Activated naive CD4-positive, alpha-beta T cell treated with anti-CD3 and anti-CD28 coated beads, Interleukin-2, amount 10 ng/mL, durations not matched to agents 7 days and 5 days (primary cell): ENCODE measurements at regions not wholly inside any gene's neighbourhood (a gene's known extent, or its start where the extent isn't known, plus 50 kb on each side); places are given as distances from the start of the nearest gene placed in this dataset.

Experiments
- CTCF ChIA-PET: fragments of 350-600 bp; sonication (Branson Sonifier 250); formaldehyde crosslinking; loops from one replicate; lab custom pipeline; 2021; ENCODE audit warnings: antibody characterized with exemption; lab: Charles Lee
- DNase-seq: peaks from one replicate; pipeline ENCODE4 v3.0.0-alpha.2; 2020
- H3K27ac Mint-ChIP-seq: one replicate; pipeline ENCODE4 v1.8.0; 2021; ENCODE audit warnings: mild to moderate bottlenecking, moderate library complexity, mixed read lengths
- H3K27me3 Mint-ChIP-seq: one replicate; pipeline ENCODE4 v1.8.0; 2021; ENCODE audit warnings: mild to moderate bottlenecking, mixed read lengths
- H3K36me3 Mint-ChIP-seq: one replicate; pipeline ENCODE4 v1.8.0; 2021; ENCODE audit warnings: mixed read lengths
- H3K4me1 Mint-ChIP-seq: one replicate; pipeline ENCODE4 v1.8.0; 2021; ENCODE audit warnings: mixed read lengths
- H3K4me3 Mint-ChIP-seq: one replicate; pipeline ENCODE4 v1.8.0; 2021; ENCODE audit warnings: mild to moderate bottlenecking, moderate library complexity, mixed read lengths
- H3K9me3 Mint-ChIP-seq: one replicate; pipeline ENCODE4 v1.8.0; 2021; ENCODE audit warnings: mixed read lengths

GRCh38 chr6:169072127-169073042 is 181.3 kb downstream of the THBS2 start:
- Mint-ChIP-seq H3K27ac (no peak overlapping the region), H3K4me1 (no peaks in the 10 kb centered on the region), H3K27me3 (no peaks in the 10 kb centered on the region), H3K4me3 (no peak overlapping the region), H3K36me3 (no peaks in the 10 kb centered on the region), H3K9me3 (no peaks in the 10 kb centered on the region)
- DNase-seq: no peak
- CTCF ChIA-PET: no interaction called here

- no peak overlapping the region for H3K4me3 Mint-ChIP-seq
- H3K9me3 Mint-ChIP-seq: no peaks in the 10 kb centered on the region
- no peaks in the 10 kb centered on the region for H3K27me3 Mint-ChIP-seq
- no peak overlapping the region for H3K27ac Mint-ChIP-seq
- DNase-seq: no peak
- no peaks in the 10 kb centered on the region for H3K36me3 Mint-ChIP-seq
- no peaks in the 10 kb centered on the region for H3K4me1 Mint-ChIP-seq
- CTCF ChIA-PET: no interaction called here
These were observed 182.3 kb downstream of the THBS2 start for GRCh38 chr6:169071394-169071793.

- Mint-ChIP-seq H3K4me1 (no peaks in the 10 kb centered on the region), H3K9me3 (no peaks in the 10 kb centered on the region), H3K36me3 (no peaks in the 10 kb centered on the region), H3K27me3 (no peaks in the 10 kb centered on the region), H3K27ac (no peak overlapping the region), H3K4me3 (no peak overlapping the region)
- CTCF ChIA-PET: no interaction called here
- DNase-seq: no peak
These were observed 183.0 kb downstream of the THBS2 start for GRCh38 chr6:169070506-169071176.

- no peak overlapping the region for H3K4me3 Mint-ChIP-seq
- DNase-seq: no peak
- CTCF ChIA-PET: no interaction called here
- H3K27ac Mint-ChIP-seq: no peak overlapping the region
- H3K27me3 Mint-ChIP-seq: no peaks in the 10 kb centered on the region
- H3K9me3 Mint-ChIP-seq: no peaks in the 10 kb centered on the region
- no peaks in the 10 kb centered on the region for H3K36me3 Mint-ChIP-seq
- H3K4me1 Mint-ChIP-seq: no peaks in the 10 kb centered on the region
These were observed 184.3 kb downstream of the THBS2 start for GRCh38 chr6:169069356-169069755.

- Mint-ChIP-seq H3K27ac (no peak overlapping the region), H3K27me3 (no peaks in the 10 kb centered on the region), H3K36me3 (no peaks in the 10 kb centered on the region), H3K9me3 (peaks cover 3% of the 10 kb centered on the region), H3K4me1 (no peaks in the 10 kb centered on the region), H3K4me3 (no peak overlapping the region)
- DNase-seq: no peak
- CTCF ChIA-PET: no interaction called here
These were observed 189.5 kb downstream of the THBS2 start for GRCh38 chr6:169064194-169064593.

- Mint-ChIP-seq H3K9me3 (peaks cover 3% of the 10 kb centered on the region), H3K4me1 (no peaks in the 10 kb centered on the region), H3K4me3 (no peak overlapping the region), H3K36me3 (no peaks in the 10 kb centered on the region), H3K27ac (no peak overlapping the region), H3K27me3 (no peaks in the 10 kb centered on the region)
- DNase-seq: no peak
- CTCF ChIA-PET: no interaction called here
These were observed 191.4 kb downstream of the THBS2 start for GRCh38 chr6:169062272-169062671.

- no peaks in the 10 kb centered on the region for H3K36me3 Mint-ChIP-seq
- DNase-seq: no peak
- H3K4me1 Mint-ChIP-seq: no peaks in the 10 kb centered on the region
- no peak overlapping the region for H3K4me3 Mint-ChIP-seq
- H3K9me3 Mint-ChIP-seq: peaks cover 3% of the 10 kb centered on the region
- CTCF ChIA-PET: no interaction called here
- no peak overlapping the region for H3K27ac Mint-ChIP-seq
- H3K27me3 Mint-ChIP-seq: no peaks in the 10 kb centered on the region
These were observed 195.0 kb downstream of the THBS2 start for GRCh38 chr6:169058634-169059033.

- Mint-ChIP-seq H3K36me3 (no peaks in the 10 kb centered on the region), H3K27ac (no peak overlapping the region), H3K27me3 (no peaks in the 10 kb centered on the region), H3K4me1 (no peaks in the 10 kb centered on the region), H3K4me3 (no peak overlapping the region), H3K9me3 (no peaks in the 10 kb centered on the region)
- no peak for DNase-seq
- CTCF ChIA-PET: no interaction called here
These were observed 201.2 kb downstream of the THBS2 start for GRCh38 chr6:169052462-169052861.

- H3K4me1 Mint-ChIP-seq: no peaks in the 10 kb centered on the region
- no peaks in the 10 kb centered on the region for H3K9me3 Mint-ChIP-seq
- no peaks in the 10 kb centered on the region for H3K27me3 Mint-ChIP-seq
- no peak overlapping the region for H3K4me3 Mint-ChIP-seq
- H3K36me3 Mint-ChIP-seq: no peaks in the 10 kb centered on the region
- CTCF ChIA-PET: no interaction called here
- no peak overlapping the region for H3K27ac Mint-ChIP-seq
- DNase-seq: no peak
These were observed 202.3 kb downstream of the THBS2 start for GRCh38 chr6:169051371-169051770.

- Mint-ChIP-seq H3K9me3 (no peaks in the 10 kb centered on the region), H3K4me1 (no peaks in the 10 kb centered on the region), H3K27ac (no peak overlapping the region), H3K4me3 (no peak overlapping the region), H3K36me3 (no peaks in the 10 kb centered on the region), H3K27me3 (no peaks in the 10 kb centered on the region)
- CTCF ChIA-PET: no interaction called here
- DNase-seq: no peak
These were observed 204.8 kb downstream of the THBS2 start for GRCh38 chr6:169048865-169049205.

GRCh38 chr6:169048185-169048864 is 205.3 kb downstream of the THBS2 start:
- no peaks in the 10 kb centered on the region for H3K36me3 Mint-ChIP-seq
- CTCF ChIA-PET: no interaction called here
- H3K4me1 Mint-ChIP-seq: no peaks in the 10 kb centered on the region
- no peaks in the 10 kb centered on the region for H3K9me3 Mint-ChIP-seq
- H3K27me3 Mint-ChIP-seq: no peaks in the 10 kb centered on the region
- no peak overlapping the region for H3K4me3 Mint-ChIP-seq
- H3K27ac Mint-ChIP-seq: no peak overlapping the region
- DNase-seq: no peak

GRCh38 chr6:169047345-169047744 is 206.3 kb downstream of the THBS2 start:
- Mint-ChIP-seq H3K4me3 (no peak overlapping the region), H3K9me3 (no peaks in the 10 kb centered on the region), H3K4me1 (no peaks in the 10 kb centered on the region), H3K36me3 (no peaks in the 10 kb centered on the region), H3K27me3 (no peaks in the 10 kb centered on the region), H3K27ac (no peak overlapping the region)
- DNase-seq: no peak
- CTCF ChIA-PET: no interaction called here

- Mint-ChIP-seq H3K27ac (no peak overlapping the region), H3K27me3 (no peaks in the 10 kb centered on the region)
These were observed 207.0 kb downstream of the THBS2 start for GRCh38 chr6:169046483-169047192.

GRCh38 chr6:169046021-169046420 is 207.6 kb downstream of the THBS2 start:
- H3K27ac Mint-ChIP-seq: no peak overlapping the region
- CTCF ChIA-PET: no interaction called here

More at GRCh38 chr6:169046483-169047192, 207.0 kb downstream of the THBS2 start:
- CTCF ChIA-PET: no interaction called here
- no peak overlapping the region for H3K4me3 Mint-ChIP-seq
- H3K9me3 Mint-ChIP-seq: no peaks in the 10 kb centered on the region
- no peak for DNase-seq
- no peaks in the 10 kb centered on the region for H3K4me1 Mint-ChIP-seq
- H3K36me3 Mint-ChIP-seq: no peaks in the 10 kb centered on the region

More at GRCh38 chr6:169046021-169046420, 207.6 kb downstream of the THBS2 start:
- Mint-ChIP-seq H3K36me3 (no peaks in the 10 kb centered on the region), H3K27me3 (no peaks in the 10 kb centered on the region), H3K4me3 (no peak overlapping the region), H3K9me3 (no peaks in the 10 kb centered on the region), H3K4me1 (no peaks in the 10 kb centered on the region)
- DNase-seq: no peak
